Neural cell (in vitro differentiated cells): ENCODE measurements at regions not wholly inside any gene's neighbourhood (a gene's known extent, or its start where the extent isn't known, plus 50 kb on each side); places are given as distances from the start of the nearest gene placed in this dataset.

Source experiments
- H2AFZ ChIP-seq: fragments of 200-600, 300-800 bp; sonication (generic), shearing (Covaris generic); 2 replicates; pipeline ENCODE4 v1.6.0; 2014; ENCODE audit warnings: low read depth, mild to moderate bottlenecking, antibody characterized with exemption, low read length, moderate library complexity
- H3F3A ChIP-seq: fragments of 200-600 bp; shearing (Covaris generic); 2 replicates; pipeline ENCODE4 v1.6.1; 2016; ENCODE audit warnings: mild to moderate bottlenecking, moderate library complexity, mixed read lengths, antibody characterized with exemption, low read length; ENCODE audit not compliant: insufficient read depth, poor library complexity, severe bottlenecking
- H3K27ac ChIP-seq: fragments of 200-600, 300-800 bp; sonication (generic), shearing (Covaris generic); 2 replicates; pipeline ENCODE4 v1.5.1; 2014; ENCODE audit warnings: mild to moderate bottlenecking, low read length, moderate library complexity
- H3K27me3 ChIP-seq: fragments of 300-800, 200-600 bp; sonication (generic), shearing (Covaris generic); 2 replicates; pipeline ENCODE4 v1.6.0; 2014; ENCODE audit warnings: mild to moderate bottlenecking, low read depth, low read length, moderate library complexity; ENCODE audit not compliant: insufficient read depth
- H3K36me3 ChIP-seq: fragments of 300-800, 200-600 bp; sonication (generic), shearing (Covaris generic); 2 replicates; pipeline ENCODE4 v1.5.1; 2014; ENCODE audit warnings: mild to moderate bottlenecking, antibody characterized with exemption, low read length, moderate library complexity; ENCODE audit not compliant: insufficient read depth
- H3K4me2 ChIP-seq: fragments of 300-800, 200-600 bp; sonication (generic), shearing (Covaris generic); 2 replicates; pipeline ENCODE4 v1.6.0; 2014; ENCODE audit warnings: mild to moderate bottlenecking, low read length
- H3K4me3 ChIP-seq: fragments of 300-800, 200-600 bp; sonication (generic), shearing (Covaris generic); 2 replicates; pipeline ENCODE4 v1.5.1; 2014; ENCODE audit warnings: mild to moderate bottlenecking, low read length, moderate library complexity
- H3K79me2 ChIP-seq: fragments of 200-600 bp; shearing (Covaris generic); replicated peaks from 2 replicates; pipeline ENCODE4 v1.6.0; 2014; ENCODE audit warnings: mild to moderate bottlenecking, low read length, moderate library complexity; ENCODE audit not compliant: insufficient read depth
- H3K9ac ChIP-seq: fragments of 300-800, 200-600 bp; sonication (generic), shearing (Covaris generic); 2 replicates; pipeline ENCODE4 v1.6.1; 2016; ENCODE audit warnings: mild to moderate bottlenecking, low read length, mixed read lengths
- H3K9me2 ChIP-seq: fragments of 200-600 bp; shearing (Covaris generic); 2 replicates; pipeline ENCODE4 v1.6.1; 2016; ENCODE audit warnings: mild to moderate bottlenecking, low read length, mixed read lengths; ENCODE audit not compliant: insufficient read depth
- H3K9me3 ChIP-seq: fragments of 200-600, 300-800 bp; sonication (generic), shearing (Covaris generic); 2 replicates; pipeline ENCODE4 v1.6.1; 2016; ENCODE audit warnings: mild to moderate bottlenecking, mixed run types, low read length, moderate library complexity, mixed read lengths
- H4K20me1 ChIP-seq: fragments of 200-600 bp; shearing (Covaris generic); 2 replicates; pipeline ENCODE4 v1.6.1; 2016; ENCODE audit warnings: mild to moderate bottlenecking, mixed run types; ENCODE audit not compliant: insufficient read depth
- EP300 ChIP-seq: fragments of 450-650 bp; conservative IDR thresholded peaks from 2 replicates; pipeline ENCODE4 v1.6.1; 2014; ENCODE audit warnings: antibody characterized with exemption, mild to moderate bottlenecking, moderate library complexity; ENCODE audit not compliant: poor library complexity, severe bottlenecking
- EZH2 ChIP-seq: fragments of 200-600, 300-800 bp; shearing (Covaris generic), sonication (generic); IDR thresholded peaks from 2 replicates; pipeline ENCODE4 v1.6.1; 2014; ENCODE audit warnings: antibody characterized with exemption, low read length, borderline replicate concordance, mild to moderate bottlenecking; ENCODE audit not compliant: insufficient read depth, poor library complexity, severe bottlenecking
- MXI1 ChIP-seq: fragments of 450-650 bp; conservative IDR thresholded peaks from 2 replicates; pipeline ENCODE4 v1.6.1; 2014; ENCODE audit warnings: antibody characterized with exemption, mild to moderate bottlenecking; ENCODE audit not compliant: poor library complexity, severe bottlenecking
- POLR2AphosphoS5 ChIP-seq: IDR thresholded peaks from 2 replicates; pipeline ENCODE4 v1.6.1; 2012
- RAD21 ChIP-seq: fragments of 450-650 bp; conservative IDR thresholded peaks from 2 replicates; pipeline ENCODE4 v1.6.1; 2014; ENCODE audit warnings: antibody characterized with exemption, mild to moderate bottlenecking, moderate library complexity
- SMC3 ChIP-seq: fragments of 450-650 bp; conservative IDR thresholded peaks from 2 replicates; pipeline ENCODE4 v1.6.1; 2014; ENCODE audit warnings: antibody characterized with exemption, mild to moderate bottlenecking, moderate library complexity; ENCODE audit not compliant: poor library complexity
- TAF1 ChIP-seq: IDR thresholded peaks from 2 replicates; pipeline ENCODE4 v1.6.1; 2012; ENCODE audit warnings: low read depth
- TF ChIP-seq, protein P1 (sequence below): fragments of 450-650 bp; IDR thresholded peaks from 2 replicates; pipeline ENCODE4 v1.5.1; 2014; ENCODE audit warnings: antibody characterized with exemption, mild to moderate bottlenecking, moderate library complexity; ENCODE audit not compliant: poor library complexity, severe bottlenecking
- TF ChIP-seq, protein P2 (sequence below): IDR thresholded peaks from 2 replicates; pipeline ENCODE4 v1.6.1; 2012; ENCODE audit warnings: borderline replicate concordance

DNA sequence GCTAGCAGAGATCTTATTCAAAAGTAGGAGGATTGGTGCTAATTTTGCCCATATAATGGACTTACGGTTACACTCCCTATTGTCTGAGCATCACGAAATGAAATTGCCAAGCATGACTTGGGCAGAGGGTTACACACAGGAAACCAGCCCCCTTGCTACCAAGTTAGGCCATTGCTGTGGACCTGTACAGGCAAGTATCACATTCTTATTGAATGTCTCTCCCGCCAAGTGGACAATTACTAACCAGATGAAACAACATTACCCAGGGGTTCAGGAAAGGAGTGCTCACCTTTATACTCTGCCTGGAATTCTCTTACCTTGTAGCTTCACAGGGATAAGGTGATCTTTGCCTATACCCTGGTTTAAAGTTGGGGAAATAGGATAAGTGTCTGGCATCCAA is 70.6 kb upstream of the TOX3 start (continued):
- TF ChIP-seq MXI1, result no peak

- H3K4me2 ChIP-seq, result no peak overlapping the region
- TF ChIP-seq MXI1 (no peak), TAF1 (no peak), SMC3 (no peak), EZH2 (no peak), POLR2AphosphoS5 (no peak), RAD21 (no peak), EP300 (no peak)
- TF ChIP-seq, protein P1, sequence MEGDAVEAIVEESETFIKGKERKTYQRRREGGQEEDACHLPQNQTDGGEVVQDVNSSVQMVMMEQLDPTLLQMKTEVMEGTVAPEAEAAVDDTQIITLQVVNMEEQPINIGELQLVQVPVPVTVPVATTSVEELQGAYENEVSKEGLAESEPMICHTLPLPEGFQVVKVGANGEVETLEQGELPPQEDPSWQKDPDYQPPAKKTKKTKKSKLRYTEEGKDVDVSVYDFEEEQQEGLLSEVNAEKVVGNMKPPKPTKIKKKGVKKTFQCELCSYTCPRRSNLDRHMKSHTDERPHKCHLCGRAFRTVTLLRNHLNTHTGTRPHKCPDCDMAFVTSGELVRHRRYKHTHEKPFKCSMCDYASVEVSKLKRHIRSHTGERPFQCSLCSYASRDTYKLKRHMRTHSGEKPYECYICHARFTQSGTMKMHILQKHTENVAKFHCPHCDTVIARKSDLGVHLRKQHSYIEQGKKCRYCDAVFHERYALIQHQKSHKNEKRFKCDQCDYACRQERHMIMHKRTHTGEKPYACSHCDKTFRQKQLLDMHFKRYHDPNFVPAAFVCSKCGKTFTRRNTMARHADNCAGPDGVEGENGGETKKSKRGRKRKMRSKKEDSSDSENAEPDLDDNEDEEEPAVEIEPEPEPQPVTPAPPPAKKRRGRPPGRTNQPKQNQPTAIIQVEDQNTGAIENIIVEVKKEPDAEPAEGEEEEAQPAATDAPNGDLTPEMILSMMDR, result no peak
- TF ChIP-seq, protein P2, sequence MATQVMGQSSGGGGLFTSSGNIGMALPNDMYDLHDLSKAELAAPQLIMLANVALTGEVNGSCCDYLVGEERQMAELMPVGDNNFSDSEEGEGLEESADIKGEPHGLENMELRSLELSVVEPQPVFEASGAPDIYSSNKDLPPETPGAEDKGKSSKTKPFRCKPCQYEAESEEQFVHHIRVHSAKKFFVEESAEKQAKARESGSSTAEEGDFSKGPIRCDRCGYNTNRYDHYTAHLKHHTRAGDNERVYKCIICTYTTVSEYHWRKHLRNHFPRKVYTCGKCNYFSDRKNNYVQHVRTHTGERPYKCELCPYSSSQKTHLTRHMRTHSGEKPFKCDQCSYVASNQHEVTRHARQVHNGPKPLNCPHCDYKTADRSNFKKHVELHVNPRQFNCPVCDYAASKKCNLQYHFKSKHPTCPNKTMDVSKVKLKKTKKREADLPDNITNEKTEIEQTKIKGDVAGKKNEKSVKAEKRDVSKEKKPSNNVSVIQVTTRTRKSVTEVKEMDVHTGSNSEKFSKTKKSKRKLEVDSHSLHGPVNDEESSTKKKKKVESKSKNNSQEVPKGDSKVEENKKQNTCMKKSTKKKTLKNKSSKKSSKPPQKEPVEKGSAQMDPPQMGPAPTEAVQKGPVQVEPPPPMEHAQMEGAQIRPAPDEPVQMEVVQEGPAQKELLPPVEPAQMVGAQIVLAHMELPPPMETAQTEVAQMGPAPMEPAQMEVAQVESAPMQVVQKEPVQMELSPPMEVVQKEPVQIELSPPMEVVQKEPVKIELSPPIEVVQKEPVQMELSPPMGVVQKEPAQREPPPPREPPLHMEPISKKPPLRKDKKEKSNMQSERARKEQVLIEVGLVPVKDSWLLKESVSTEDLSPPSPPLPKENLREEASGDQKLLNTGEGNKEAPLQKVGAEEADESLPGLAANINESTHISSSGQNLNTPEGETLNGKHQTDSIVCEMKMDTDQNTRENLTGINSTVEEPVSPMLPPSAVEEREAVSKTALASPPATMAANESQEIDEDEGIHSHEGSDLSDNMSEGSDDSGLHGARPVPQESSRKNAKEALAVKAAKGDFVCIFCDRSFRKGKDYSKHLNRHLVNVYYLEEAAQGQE, result no peak
- H2AFZ ChIP-seq, result no peak overlapping the region
- H3K79me2 ChIP-seq, result no peaks in the 10 kb centered on the region
- no peaks in the 10 kb centered on the region for H3K9me2 ChIP-seq
- H3K4me3 ChIP-seq, result no peak overlapping the region
- no peaks in the 10 kb centered on the region for H3K9me3 ChIP-seq
- H3K36me3 ChIP-seq, result no peaks in the 10 kb centered on the region
- H4K20me1 ChIP-seq, result no peaks in the 10 kb centered on the region
- H3K9ac ChIP-seq, result no peak overlapping the region
- no peaks in the 10 kb centered on the region for H3F3A ChIP-seq
- no peak overlapping the region for H3K27ac ChIP-seq
- no peaks in the 10 kb centered on the region for H3K27me3 ChIP-seq
Measured at GRCh38 chr16:52613508-52613907, 66.6 kb upstream of the TOX3 start.

- no peaks in the 10 kb centered on the region for H3K79me2 ChIP-seq
- no peak overlapping the region for H3K27ac ChIP-seq
- no peak overlapping the region for H3K9ac ChIP-seq
- no peaks in the 10 kb centered on the region for H3F3A ChIP-seq
- TF ChIP-seq MXI1 (no peak), EP300 (no peak), EZH2 (no peak), SMC3 (no peak), TAF1 (no peak), RAD21 (no peak), POLR2AphosphoS5 (no peak)
- TF ChIP-seq, protein P1, result no peak
- TF ChIP-seq, protein P2, result no peak
- H4K20me1 ChIP-seq, result no peaks in the 10 kb centered on the region
- H2AFZ ChIP-seq, result no peak overlapping the region
- no peaks in the 10 kb centered on the region for H3K9me2 ChIP-seq
- H3K27me3 ChIP-seq, result no peaks in the 10 kb centered on the region
- no peaks in the 10 kb centered on the region for H3K9me3 ChIP-seq
- H3K4me3 ChIP-seq, result no peak overlapping the region
- H3K36me3 ChIP-seq, result no peaks in the 10 kb centered on the region
- H3K4me2 ChIP-seq, result no peak overlapping the region
Measured at GRCh38 chr16:52611817-52612673, 65.1 kb upstream of the TOX3 start.
